AG08395 (cell line): ENCODE measurements at regions not wholly inside any gene's neighbourhood (a gene's known extent, or its start where the extent isn't known, plus 50 kb on each side); places are given as distances from the start of the nearest gene placed in this dataset.

Experiments
- DNase-seq: peaks from one replicate; pipeline ENCODE4 v3.0.0; 2012; ENCODE audit warnings: mixed read lengths, low spot score

GRCh38 chr2:23294238-23294637, 90.7 kb upstream of the KLHL29 start:
- DNase-seq = no peak

DNA sequence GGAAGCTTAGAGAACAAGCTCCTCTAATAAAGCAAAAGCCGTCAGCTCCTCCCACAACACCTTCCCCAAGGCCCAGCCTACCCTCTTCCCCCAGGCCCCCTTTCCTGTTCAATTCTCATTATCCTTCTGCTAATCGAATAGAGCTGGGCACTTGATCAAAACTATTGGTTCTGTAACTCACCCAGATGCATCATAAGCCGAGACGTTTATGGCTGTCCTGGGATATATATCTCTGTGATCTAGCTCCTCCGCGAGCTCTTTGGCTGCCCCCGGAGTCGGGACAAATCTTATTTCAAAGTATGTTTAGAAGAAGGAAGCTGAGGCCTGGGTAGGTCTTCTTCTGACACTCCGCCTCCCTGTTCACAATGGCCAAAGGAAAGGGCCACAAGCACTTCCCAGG, 88.3 kb upstream of the KLHL29 start:
- no peak for DNase-seq

DNA sequence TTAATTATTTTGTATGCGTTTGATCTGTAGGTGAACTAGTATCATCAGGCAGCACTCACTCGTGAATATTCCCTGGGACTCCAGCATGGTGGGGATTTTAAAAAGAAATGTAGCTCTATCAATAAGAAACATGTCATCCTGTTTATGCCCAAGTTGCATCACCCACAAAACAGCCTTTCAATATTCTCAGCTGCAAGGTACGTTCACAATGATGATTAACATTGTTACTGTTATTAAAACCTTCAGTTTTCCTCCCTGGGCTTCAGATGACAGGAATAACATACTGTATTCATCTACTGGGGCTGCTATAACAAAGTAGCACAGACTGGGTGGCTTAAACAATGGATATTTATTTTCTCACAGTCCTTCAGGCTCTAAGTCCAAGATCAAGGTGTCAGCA, 87.9 kb upstream of the KLHL29 start:
- no peak for DNase-seq

GRCh38 chr2:23298551-23298950, 86.4 kb upstream of the KLHL29 start:
- DNase-seq = no peak

DNA sequence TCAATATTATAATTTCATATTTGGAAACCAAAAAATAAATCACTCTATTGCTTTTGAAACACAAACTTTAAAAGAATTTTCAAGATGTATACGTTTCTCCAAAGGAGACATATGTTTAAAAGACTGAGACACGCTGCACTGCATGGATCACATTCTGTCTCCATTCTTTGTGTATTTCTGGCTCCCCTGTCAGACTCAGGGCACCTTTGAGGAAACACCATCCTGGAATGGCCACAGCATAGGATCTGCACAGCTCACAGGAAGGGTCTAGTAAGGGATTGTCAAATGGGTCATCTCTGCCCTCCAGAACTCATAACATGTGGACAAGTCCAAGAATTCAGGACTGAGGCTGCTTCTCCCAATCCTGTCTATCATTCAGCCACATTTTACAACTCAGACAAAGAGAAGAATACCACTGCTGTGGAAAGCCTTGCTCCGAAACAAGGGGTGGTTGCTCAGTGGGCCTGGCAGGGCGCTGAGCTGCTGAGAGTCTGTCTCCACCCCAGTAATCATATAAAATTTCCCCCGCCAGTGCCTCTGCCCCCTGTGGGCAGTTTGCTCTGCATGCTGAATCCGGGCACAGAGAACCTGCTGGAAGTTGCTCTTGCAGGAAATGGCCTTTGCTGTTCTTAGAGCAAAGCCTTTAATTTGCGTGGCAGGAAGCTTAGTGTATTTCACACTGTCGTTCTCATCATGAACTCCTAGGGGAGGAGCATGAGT, 85.3 kb upstream of the KLHL29 start:
- no peak for DNase-seq

GRCh38 chr2:23301136-23301535, 83.8 kb upstream of the KLHL29 start:
- DNase-seq = no peak

GRCh38 chr2:23302591-23302990, 82.4 kb upstream of the KLHL29 start:
- DNase-seq = no peak

DNA sequence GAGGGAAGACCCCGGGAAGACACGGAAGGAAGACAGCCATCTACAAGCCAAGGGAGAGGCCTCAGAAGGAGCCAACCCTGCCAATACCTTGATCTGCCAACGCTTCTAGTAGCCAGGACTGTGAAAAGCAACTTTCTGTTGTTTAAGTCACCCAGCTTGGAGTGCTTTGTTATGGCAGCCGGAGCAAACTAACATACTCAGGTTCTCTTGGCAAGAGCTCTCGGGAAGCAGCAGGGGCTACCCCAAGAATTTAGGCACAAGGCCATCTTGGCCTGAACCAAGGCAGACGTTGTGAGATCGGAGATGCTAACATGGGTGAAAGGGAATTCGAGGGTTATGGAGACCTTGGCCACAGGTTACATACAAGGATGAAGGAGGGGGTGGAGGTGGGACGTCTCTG, 78.6 kb upstream of the KLHL29 start:
- DNase-seq = no peak

- no peak for DNase-seq
These were observed 73.8 kb upstream of the KLHL29 start for GRCh38 chr2:23311186-23311585.

GRCh38 chr2:23312996-23313606, 71.9 kb upstream of the KLHL29 start:
- no peak for DNase-seq

DNA sequence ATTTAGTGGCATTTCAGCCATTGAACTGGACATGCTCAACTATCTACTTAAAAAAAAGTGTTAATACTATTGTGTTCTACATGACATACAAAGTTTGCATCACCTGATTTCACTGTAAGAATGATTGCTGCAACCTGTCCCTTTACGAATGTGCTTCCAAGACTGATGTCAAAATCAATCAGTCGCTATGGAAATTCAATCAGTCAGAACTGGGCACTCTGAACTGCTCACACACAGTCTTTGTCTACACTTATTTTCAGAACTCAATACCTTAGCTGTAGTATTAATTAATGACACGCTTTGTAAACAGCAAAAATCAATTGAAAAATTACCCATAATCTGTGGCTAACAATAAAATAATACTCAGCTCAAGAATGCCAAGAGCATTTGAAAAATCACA, 70.3 kb upstream of the KLHL29 start:
- no peak for DNase-seq

GRCh38 chr2:23320058-23320457, 64.9 kb upstream of the KLHL29 start:
- DNase-seq = no peak

DNA sequence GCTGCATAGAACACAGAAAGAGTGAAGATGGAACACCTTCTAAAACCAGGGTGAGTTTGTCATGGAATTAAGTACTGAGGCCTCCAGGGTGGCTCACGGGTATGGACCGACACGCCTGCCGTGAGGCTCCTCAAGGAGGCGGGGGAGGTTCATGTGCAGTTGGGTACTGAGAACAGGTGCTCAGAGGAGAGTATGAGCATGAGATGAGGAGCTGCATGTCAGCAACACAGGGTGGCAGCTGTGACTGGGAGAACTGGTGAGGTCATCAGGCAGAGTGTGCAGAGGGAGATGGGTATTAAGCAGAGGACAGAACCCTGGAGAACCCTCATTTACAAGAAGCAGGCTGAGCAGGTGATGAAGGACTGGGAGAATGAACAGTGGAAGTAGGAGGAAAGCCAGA, 63.2 kb upstream of the KLHL29 start:
- no peak for DNase-seq

DNA sequence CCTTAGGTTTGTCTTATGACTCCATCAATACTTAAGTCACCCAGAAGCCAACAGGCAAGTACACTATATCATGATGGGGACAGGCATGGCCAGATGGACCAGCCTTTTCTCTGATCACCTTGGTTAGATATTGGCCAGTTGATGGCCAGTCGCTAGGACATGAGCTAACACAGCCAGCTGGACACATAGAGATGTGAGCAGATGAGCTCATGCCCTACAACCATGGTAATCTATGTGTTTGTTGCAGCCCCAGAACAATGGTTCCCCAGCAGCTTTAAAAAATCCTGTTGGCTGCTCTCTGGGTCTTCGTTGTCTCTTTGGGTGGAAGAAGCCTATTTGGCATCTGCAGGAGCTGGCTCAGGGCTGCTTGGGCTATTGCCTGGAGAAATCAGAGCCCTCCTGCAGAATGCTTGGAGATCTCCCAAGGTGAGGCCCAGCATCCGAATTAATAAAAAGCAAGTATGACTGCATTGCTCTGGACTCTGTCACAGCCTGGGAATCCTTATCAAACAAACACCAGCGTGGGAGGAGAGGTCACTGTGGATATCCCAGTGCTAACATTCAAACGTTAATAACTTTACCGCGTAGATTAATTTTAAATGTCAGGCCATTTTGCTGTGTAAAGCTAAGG, 62.3 kb upstream of the KLHL29 start:
- no peak for DNase-seq

DNA sequence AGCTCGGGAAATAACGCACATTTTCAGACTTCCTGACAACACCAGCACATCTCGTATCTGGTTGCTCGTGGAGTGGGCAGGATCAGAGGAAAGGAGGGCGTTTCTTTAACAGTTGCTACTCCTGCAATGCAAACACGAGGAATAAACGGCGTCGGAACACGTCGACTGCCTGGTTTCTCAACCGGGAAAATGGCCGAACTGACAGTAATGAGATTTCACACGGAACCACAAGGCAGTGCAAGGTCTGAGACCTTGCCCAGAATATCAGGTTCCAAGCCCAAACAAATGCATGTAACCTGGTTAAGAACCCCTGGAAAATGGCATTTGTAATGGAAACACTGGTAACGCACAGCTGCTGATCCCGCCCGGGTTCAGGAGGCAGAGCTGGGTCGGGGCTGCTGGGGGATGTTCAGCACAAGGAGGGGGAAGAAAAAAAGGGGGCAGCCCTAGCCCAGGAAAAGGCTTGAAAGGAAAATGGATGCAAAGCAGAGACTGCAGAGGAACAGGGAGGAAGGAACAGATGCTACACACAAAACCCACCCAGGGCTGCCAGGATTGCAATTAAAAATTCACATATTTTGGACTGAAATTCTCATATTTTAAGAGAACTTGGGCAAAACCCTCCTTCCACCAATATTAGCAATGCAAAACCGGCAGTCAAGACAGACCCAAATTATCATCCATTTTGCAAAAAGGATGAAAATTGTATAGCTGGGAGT, 61.6 kb upstream of the KLHL29 start:
- no peak for DNase-seq

DNA sequence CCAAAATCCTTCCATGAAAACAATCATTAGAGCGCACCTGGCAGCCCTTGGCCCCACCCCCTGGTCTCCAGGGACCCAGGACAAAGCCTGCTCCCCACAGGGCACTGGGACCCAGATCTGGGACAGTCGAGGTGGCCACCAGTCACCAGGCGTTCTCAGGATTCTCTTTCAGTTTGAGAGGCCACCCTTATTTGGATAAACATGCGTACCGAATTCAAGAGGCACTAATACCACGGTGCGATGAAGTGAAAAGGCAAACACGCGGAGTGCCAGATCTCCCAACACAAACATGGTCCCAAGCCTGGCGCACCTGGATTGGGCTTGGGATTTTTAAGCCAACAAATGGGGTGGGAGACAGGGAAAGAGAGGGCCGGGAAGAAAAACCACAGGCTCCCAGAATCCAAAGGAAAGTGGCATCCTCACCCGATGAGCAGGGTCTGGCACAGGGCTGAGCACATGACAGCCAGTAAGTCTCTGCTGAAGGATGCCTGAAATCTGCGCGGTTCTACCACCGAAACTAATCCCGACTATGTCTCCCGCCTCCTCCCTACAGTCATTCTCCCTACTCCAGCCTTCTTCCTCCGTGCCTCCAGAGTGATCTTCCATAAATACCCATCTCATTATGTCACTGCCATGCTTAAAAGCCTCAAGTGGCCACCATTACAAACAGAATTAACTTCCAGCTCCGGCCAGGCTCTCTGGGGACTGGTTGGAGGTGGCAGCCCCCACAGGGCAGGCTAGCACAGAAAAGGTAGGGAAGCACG, 60.9 kb upstream of the KLHL29 start:
- no peak for DNase-seq

GRCh38 chr2:23326330-23326729, 58.6 kb upstream of the KLHL29 start:
- DNase-seq = no peak

GRCh38 chr2:23327416-23327815, 57.6 kb upstream of the KLHL29 start:
- DNase-seq = no peak

DNA sequence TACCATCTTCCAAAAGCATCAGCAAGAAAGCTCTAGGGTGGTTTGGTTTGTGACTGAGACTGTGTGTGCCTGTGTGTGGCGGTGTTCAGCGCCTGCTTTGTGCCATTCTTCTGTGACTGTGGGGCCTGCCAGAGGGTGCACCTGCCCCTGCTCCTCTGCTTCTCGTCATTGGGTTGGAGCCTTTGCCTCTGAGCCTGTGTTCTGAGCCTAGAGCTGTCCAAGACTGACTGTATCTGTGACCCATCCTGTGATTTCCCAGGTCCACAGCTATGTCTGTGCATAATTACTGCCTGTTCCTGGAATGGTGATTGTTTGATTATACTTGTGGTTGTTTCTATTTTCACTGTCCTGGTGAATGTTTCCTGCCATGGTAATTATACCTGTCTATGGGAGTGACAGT, 57.1 kb upstream of the KLHL29 start:
- no peak for DNase-seq

DNA sequence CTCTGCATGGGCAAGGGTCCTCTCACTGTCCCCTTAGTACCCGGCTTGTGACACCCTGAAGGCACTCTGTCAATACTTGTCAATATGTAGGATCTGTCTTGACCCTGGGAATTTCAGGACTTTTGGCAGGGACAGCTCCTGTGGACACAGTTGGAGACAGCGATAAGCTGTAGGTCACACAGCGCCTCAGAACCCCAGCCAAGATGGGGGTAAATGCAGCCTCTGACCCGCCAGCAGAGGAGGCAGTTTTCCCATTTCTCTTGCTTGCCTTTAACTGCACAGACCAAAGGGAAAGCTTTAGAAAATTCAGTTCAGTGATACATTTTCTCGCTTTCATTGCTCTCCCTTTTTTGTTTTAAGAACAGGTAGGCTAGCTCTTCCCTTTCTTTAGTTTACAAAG, 54.8 kb upstream of the KLHL29 start:
- peak; percentile 6 for DNase-seq
